Nephron (organoid): ENCODE measurements at regions not wholly inside any gene's neighbourhood (a gene's known extent, or its start where the extent isn't known, plus 50 kb on each side); places are given as distances from the start of the nearest gene placed in this dataset.
"Not testable (repeated sequence)": the region's sequence is repeated elsewhere in the genome, so short reads cannot be mapped to it uniquely, and the experiment has no call there.

Source experiments
- H3K27ac Mint-ChIP-seq, 3 experiments: 2 replicates each; pipeline ENCODE4 v1.8.0; 2020; ENCODE audit warnings: mixed read lengths in 3 of 3, mild to moderate bottlenecking in 2 of 3, moderate library complexity in 1 of 3
- H3K27me3 Mint-ChIP-seq: 2 replicates; pipeline ENCODE4 v1.8.0; 2021; ENCODE audit warnings: low read depth, mild to moderate bottlenecking, moderate library complexity, mixed read lengths
- H3K36me3 Mint-ChIP-seq: 2 replicates; pipeline ENCODE4 v1.8.0; 2020; ENCODE audit warnings: low read depth, mixed read lengths
- H3K4me1 Mint-ChIP-seq: 2 replicates; pipeline ENCODE4 v1.8.0; 2020; ENCODE audit warnings: mixed read lengths
- H3K4me3 Mint-ChIP-seq, 3 experiments: 2 replicates each; pipeline ENCODE4 v1.8.0; 2020; ENCODE audit warnings: mild to moderate bottlenecking in 3 of 3, mixed read lengths in 3 of 3, moderate library complexity in 2 of 3
- H3K9me3 Mint-ChIP-seq: 2 replicates; pipeline ENCODE4 v1.8.0; 2020; ENCODE audit warnings: mixed read lengths

GRCh38 chr21:9129741-9130140 is 1391.6 kb upstream of the TPTE start:
- not testable (repeated sequence) for H3K27ac Mint-ChIP-seq, H3K36me3 Mint-ChIP-seq, H3K27me3 Mint-ChIP-seq, H3K4me1 Mint-ChIP-seq, H3K9me3 Mint-ChIP-seq, H3K4me3 Mint-ChIP-seq

GRCh38 chr21:9130817-9131216 is 1390.6 kb upstream of the TPTE start:
- not testable (repeated sequence) for H3K27me3 Mint-ChIP-seq, H3K36me3 Mint-ChIP-seq, H3K9me3 Mint-ChIP-seq, H3K4me1 Mint-ChIP-seq, H3K4me3 Mint-ChIP-seq, H3K27ac Mint-ChIP-seq
